GM12878 (cell line): ENCODE measurements at regions not wholly inside any gene's neighbourhood (a gene's known extent, or its start where the extent isn't known, plus 50 kb on each side); places are given as distances from the start of the nearest gene placed in this dataset.

ENCODE experiments used
- ATAC-seq: fragments of 200-7000 bp; cut with Tn5 transposase; 3 replicates; pipeline ENCODE4 v1.9.1; 2020; ENCODE audit warnings: mild to moderate bottlenecking, moderate library complexity
- BruUV-seq: library from RNA; stranded (reverse); fragments of 400-500 nt; replicated peaks from 2 replicates; lab custom pipeline; 2021; lab: Mats Ljungman, UMichigan
- CTCF ChIA-PET: fragments of 300-600 bp; sonication (Branson Sonifier 250); formaldehyde crosslinking; extraction: SDS; loops from one replicate; lab custom pipeline; 2021; ENCODE audit warnings: inconsistent platforms; lab: Yijun Ruan, JAX
- POLR2A ChIA-PET: fragments of 350-600 bp; formaldehyde crosslinking; extraction: SDS; loops from one replicate; lab custom pipeline; 2021; ENCODE audit warnings: inconsistent platforms; lab: Charles Lee
- RAD21 ChIA-PET: fragments of 300-600 bp; sonication (Branson Sonifier 250); formaldehyde crosslinking; loops from one replicate; lab custom pipeline; 2023; ENCODE audit warnings: antibody characterized with exemption; ENCODE audit not compliant: unreplicated experiment; lab: Charles Lee
- SMC1A ChIA-PET: fragments of 300-600 bp; sonication (Branson Sonifier 250); formaldehyde crosslinking; loops from one replicate; lab custom pipeline; 2023; ENCODE audit not compliant: unreplicated experiment, uncharacterized antibody; lab: Charles Lee
- DNase-seq: peaks from one replicate; pipeline ENCODE4 v3.0.0-alpha.2; 2011; ENCODE audit warnings: low read depth, low spot score
- FAIRE-seq: peaks from 3 replicates; lab custom pipeline; 2011; peaks lifted over from hg19 to GRCh38; lab: Jason Lieb, UNC
- H2AFZ ChIP-seq: 2 replicates; pipeline ENCODE4 v1.6.0; 2011; ENCODE audit warnings: low read depth, low read length, control low read depth; ENCODE audit not compliant: control insufficient read depth
- H3K27ac ChIP-seq: 2 replicates; pipeline ENCODE4 v1.5.1; 2011; ENCODE audit warnings: control low read depth; ENCODE audit not compliant: control insufficient read depth, insufficient read depth
- H3K27me3 ChIP-seq, 2 experiments: replicated peaks in 1 of 2; 2 replicates each; pipeline versions ENCODE4 v1.6.0 to v1.6.1; 2011; ENCODE audit warnings: low read length in 1 of 2; ENCODE audit not compliant: control insufficient read depth in 2 of 2, insufficient read depth in 2 of 2
- H3K36me3 ChIP-seq, 2 experiments: 2 replicates each; pipeline ENCODE4 v1.5.1; 2011; ENCODE audit warnings: low read length in 1 of 2; ENCODE audit not compliant: control insufficient read depth in 2 of 2, insufficient read depth in 2 of 2
- H3K4me1 ChIP-seq: 2 replicates; pipeline ENCODE4 v1.6.1; 2011; ENCODE audit warnings: mild to moderate bottlenecking, low read length, moderate library complexity, mixed read lengths; ENCODE audit not compliant: control insufficient read depth, insufficient read depth
- H3K4me2 ChIP-seq: 2 replicates; pipeline ENCODE4 v1.6.0; 2011; ENCODE audit warnings: control low read depth; ENCODE audit not compliant: control insufficient read depth, insufficient read depth
- H3K4me3 ChIP-seq: fragments of 200-600 bp; sonication (generic); 2 replicates; pipeline ENCODE4 v1.5.1; 2016
- H3K79me2 ChIP-seq: 2 replicates; pipeline ENCODE4 v1.6.0; 2011; ENCODE audit warnings: low read length; ENCODE audit not compliant: control insufficient read depth, insufficient read depth
- H3K9ac ChIP-seq: 2 replicates; pipeline ENCODE4 v1.8.0; 2011; ENCODE audit warnings: low read length, control low read depth, mixed read lengths; ENCODE audit not compliant: control insufficient read depth, insufficient read depth
- H3K9me3 ChIP-seq: replicated peaks from 3 replicates; pipeline ENCODE4 v1.5.1; 2011; ENCODE audit warnings: mild to moderate bottlenecking, low read length; ENCODE audit not compliant: control insufficient read depth, insufficient read depth
- H4K20me1 ChIP-seq: 2 replicates; pipeline ENCODE4 v1.6.0; 2011; ENCODE audit not compliant: control insufficient read depth, insufficient read depth
- BMI1 ChIP-seq: fragments of 450-650 bp; IDR thresholded peaks from 2 replicates; pipeline ENCODE4 v1.6.1; 2016; ENCODE audit warnings: mild to moderate bottlenecking, moderate library complexity, borderline replicate concordance
- CBFB ChIP-seq: IDR thresholded peaks from 2 replicates; pipeline ENCODE4 v1.6.1; 2016; ENCODE audit warnings: antibody characterized with exemption, low read depth
- HDAC6 ChIP-seq: fragments of 200-600 bp; sonication (generic); IDR thresholded peaks from one replicate; pipeline ENCODE4 v1.8.0; 2017; ENCODE audit warnings: antibody characterized with exemption; ENCODE audit not compliant: unreplicated experiment
- IKZF1 ChIP-seq: fragments of 450-650 bp; conservative IDR thresholded peaks from 2 replicates; pipeline ENCODE4 v1.6.1; 2017; ENCODE audit warnings: antibody characterized with exemption, mild to moderate bottlenecking
- JUND ChIP-seq: IDR thresholded peaks from 2 replicates; pipeline ENCODE4 v1.6.1; 2012; ENCODE audit warnings: low read depth, mild to moderate bottlenecking, low read length, improper control_type of control experiment, moderate library complexity
- USF2 ChIP-seq: IDR thresholded peaks from 2 replicates; pipeline ENCODE4 v1.6.1; 2011; ENCODE audit warnings: low read depth, low read length, improper control_type of control experiment, borderline replicate concordance
- YBX1 ChIP-seq: fragments of 450-650 bp; IDR thresholded peaks from 2 replicates; pipeline ENCODE4 v1.6.1; 2016; ENCODE audit warnings: antibody characterized with exemption
- ZNF274 ChIP-seq: IDR thresholded peaks from one replicate; pipeline ENCODE4 v1.8.0; 2011; ENCODE audit not compliant: insufficient read length, insufficient read depth
- WGBS: methylation state at CpG from one replicate; pipeline ENCODE4 v1.1.6; 2016; ENCODE audit warnings: low lambda C conversion rate; ENCODE audit not compliant: insufficient replicate concordance, insufficient coverage; ENCODE audit errors: missing lambda C conversion rate; 5-methylcytosine and 5-hydroxymethylcytosine counted together
- in situ Hi-C: fragments of 300-500 bp; cut with MboI; formaldehyde crosslinking; loops from 9 replicates; pipeline ENCODE4 v1.14.3; 2018; ENCODE audit warnings: mixed read lengths
- intact Hi-C: fragments of 100-400 bp; cut with micrococcal nuclease; formaldehyde crosslinking; loops from one replicate; pipeline ENCODE4 v1.14.2; 2022; ENCODE audit not compliant: unreplicated experiment
- TF ChIP-seq, protein P1 (sequence below): IDR thresholded peaks from 2 replicates; pipeline ENCODE4 v1.6.1; 2012; ENCODE audit warnings: low read depth, low read length, improper control_type of control experiment

DNA sequence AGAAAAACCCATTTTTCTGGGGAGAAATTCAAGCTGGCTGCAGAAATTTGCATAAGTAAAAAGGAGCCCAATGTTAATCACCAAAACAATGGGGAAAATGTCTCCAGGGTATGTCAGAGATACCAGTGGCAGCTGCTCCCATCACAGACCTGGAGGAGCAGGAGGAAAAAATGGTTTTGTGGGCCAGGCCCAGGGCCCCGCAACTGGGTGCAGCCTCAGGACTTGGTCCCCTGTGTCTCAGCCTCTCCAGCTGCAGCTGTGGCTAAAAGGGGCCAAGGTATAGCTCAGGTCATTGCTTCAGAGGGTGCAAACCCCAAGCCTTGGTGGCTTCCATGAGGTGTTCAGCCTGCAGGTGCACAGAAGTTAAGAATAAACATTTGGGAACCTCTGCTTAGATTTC lies 536.4 kb upstream of the FRG1 start:
- ChIA-PET CTCF (no interaction called here), SMC1A (no interaction called here), POLR2A (no interaction called here), RAD21 (no interaction called here)
- DNase-seq: no peak
- H3K9ac ChIP-seq: no peak overlapping the region
- H3K27me3 ChIP-seq: no peaks in the 10 kb centered on the region
- no peak overlapping the region for H3K27ac ChIP-seq
- intact Hi-C loops: no loop called here
- no peaks in the 10 kb centered on the region for H3K36me3 ChIP-seq
- H3K4me2 ChIP-seq: no peak overlapping the region
- no peak for TF ChIP-seq YBX1
- no peak for TF ChIP-seq USF2
- TF ChIP-seq ZNF274: no peak
- TF ChIP-seq, protein P1, sequence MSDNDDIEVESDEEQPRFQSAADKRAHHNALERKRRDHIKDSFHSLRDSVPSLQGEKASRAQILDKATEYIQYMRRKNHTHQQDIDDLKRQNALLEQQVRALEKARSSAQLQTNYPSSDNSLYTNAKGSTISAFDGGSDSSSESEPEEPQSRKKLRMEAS: no peak
- TF ChIP-seq CBFB: no peak
- TF ChIP-seq IKZF1: no peak
- no peak for TF ChIP-seq HDAC6
- TF ChIP-seq BMI1: no peak
- no peak for TF ChIP-seq JUND
- BruUV-seq: no TSS peak
- H4K20me1 ChIP-seq: no peaks in the 10 kb centered on the region
- H2AFZ ChIP-seq: no peak overlapping the region
- no peaks in the 10 kb centered on the region for H3K79me2 ChIP-seq
- in situ Hi-C loops: no loop called here
- no peak overlapping the region for H3K4me3 ChIP-seq
- ATAC-seq: no peak
- H3K9me3 ChIP-seq: no peaks in the 10 kb centered on the region
- FAIRE-seq: no peak
- no peaks in the 10 kb centered on the region for H3K4me1 ChIP-seq
- WGBS: 17% methylated on average over 1 of the region's 1 CpG
